Mesendoderm (in vitro differentiated cells): ENCODE measurements at regions not wholly inside any gene's neighbourhood (a gene's known extent, or its start where the extent isn't known, plus 50 kb on each side); places are given as distances from the start of the nearest gene placed in this dataset.

Experiments
- DNase-seq: peaks from one replicate; pipeline ENCODE4 v3.0.0; 2013
- H2AK5ac ChIP-seq: 2 replicates; pipeline ENCODE4 v1.6.1; 2013; ENCODE audit warnings: low read length, inconsistent platforms
- H2BK120ac ChIP-seq: 2 replicates; pipeline ENCODE4 v1.6.1; 2013; ENCODE audit warnings: low read depth, mild to moderate bottlenecking, low read length, moderate library complexity, mixed read lengths
- H2BK15ac ChIP-seq: replicated peaks from 2 replicates; pipeline ENCODE4 v1.6.1; 2013; ENCODE audit warnings: low read depth, mild to moderate bottlenecking, moderate library complexity
- H2BK5ac ChIP-seq: 2 replicates; pipeline ENCODE4 v1.6.1; 2013; ENCODE audit warnings: low read length, inconsistent platforms
- H3K18ac ChIP-seq: 2 replicates; pipeline ENCODE4 v1.6.1; 2013; ENCODE audit warnings: mild to moderate bottlenecking, low read length, mixed read lengths
- H3K23ac ChIP-seq: one replicate; pipeline ENCODE4 v1.6.1; 2013; ENCODE audit warnings: low read length
- H3K27ac ChIP-seq: 2 replicates; pipeline ENCODE4 v1.5.1; 2013; ENCODE audit warnings: low read depth, mild to moderate bottlenecking, inconsistent platforms, low read length, moderate library complexity
- H3K27me3 ChIP-seq: 2 replicates; pipeline ENCODE4 v1.6.1; 2013; ENCODE audit warnings: low read length, control low read depth, mild to moderate bottlenecking, inconsistent platforms; ENCODE audit not compliant: insufficient read depth, poor library complexity
- H3K36me3 ChIP-seq: 2 replicates; pipeline ENCODE4 v1.6.1; 2013; ENCODE audit warnings: low read length, inconsistent platforms; ENCODE audit not compliant: control insufficient read depth, insufficient read depth
- H3K4ac ChIP-seq: one replicate; pipeline ENCODE4 v1.6.1; 2013; ENCODE audit warnings: low read depth, mild to moderate bottlenecking, low read length, moderate library complexity
- H3K4me1 ChIP-seq: 2 replicates; pipeline ENCODE4 v1.6.1; 2013; ENCODE audit warnings: low read depth, low read length, inconsistent platforms; ENCODE audit not compliant: control insufficient read depth
- H3K4me2 ChIP-seq: 2 replicates; pipeline ENCODE4 v1.6.1; 2013; ENCODE audit warnings: low read length
- H3K4me3 ChIP-seq: 2 replicates; pipeline ENCODE4 v1.5.1; 2013; ENCODE audit warnings: mild to moderate bottlenecking, low read length
- H3K56ac ChIP-seq: one replicate; pipeline ENCODE4 v1.6.1; 2013; ENCODE audit warnings: low read length
- H3K79me1 ChIP-seq: 2 replicates; pipeline ENCODE4 v1.6.1; 2013; ENCODE audit warnings: low read length, inconsistent platforms
- H3K79me2 ChIP-seq: 2 replicates; pipeline ENCODE4 v1.6.1; 2013; ENCODE audit warnings: mild to moderate bottlenecking, low read length; ENCODE audit not compliant: control insufficient read depth, insufficient read depth
- H3K9ac ChIP-seq: 2 replicates; pipeline ENCODE4 v1.6.1; 2013; ENCODE audit warnings: low read length, inconsistent platforms
- H4K5ac ChIP-seq: one replicate; pipeline ENCODE4 v1.6.1; 2013; ENCODE audit warnings: low read length
- H4K8ac ChIP-seq: one replicate; pipeline ENCODE4 v1.6.1; 2013; ENCODE audit warnings: low read depth, mild to moderate bottlenecking, control low read depth, low read length, moderate library complexity
- WGBS: extraction: QIAGEN DNeasy Blood & Tissue Kit; methylation state at CpG from one replicate; pipeline ENCODE4 v1.1.7; 2013; ENCODE audit warnings: low lambda C conversion rate, missing lambda C conversion rate; ENCODE audit not compliant: insufficient coverage; ENCODE audit errors: extremely low coverage; 5-methylcytosine and 5-hydroxymethylcytosine counted together

DNA sequence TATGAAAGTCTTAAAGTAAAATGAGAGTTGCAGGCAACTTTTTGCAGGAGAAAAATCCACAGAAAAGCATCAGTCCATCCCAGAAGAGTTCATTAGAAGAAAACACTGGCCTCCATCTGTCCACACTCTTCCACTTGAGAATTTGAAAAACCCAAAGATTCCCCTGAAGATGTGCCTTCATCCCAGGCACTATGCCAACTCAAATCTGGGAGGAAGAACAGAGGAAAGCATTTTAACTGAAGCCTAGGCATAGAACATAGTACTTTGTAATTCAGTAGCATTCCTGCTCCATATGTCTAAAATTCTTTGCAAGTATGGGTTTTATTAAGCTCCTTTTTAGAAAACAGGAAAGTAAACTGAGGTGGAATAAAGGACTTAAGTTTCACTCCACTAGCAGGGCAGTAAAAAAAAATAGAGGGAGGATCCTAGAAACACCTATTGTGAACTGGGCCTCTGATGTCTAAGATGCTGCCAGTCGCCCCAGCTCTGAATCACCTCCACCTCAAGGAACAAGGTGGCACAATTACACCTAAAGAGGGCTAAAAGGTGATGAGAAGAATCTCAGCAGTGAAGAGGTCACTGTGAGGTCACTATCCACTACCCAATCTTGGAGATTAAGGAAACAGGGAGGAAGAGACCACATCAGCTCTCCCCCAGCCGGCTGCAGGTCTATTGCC, 141.9 kb upstream of the FAM241A start:
- H3K23ac ChIP-seq, result no peak overlapping the region
- H3K56ac ChIP-seq, result no peak overlapping the region
- no peaks in the 10 kb centered on the region for H3K79me2 ChIP-seq
- no peaks in the 10 kb centered on the region for H3K36me3 ChIP-seq
- H4K8ac ChIP-seq, result no peak overlapping the region
- no CpG with 5 or more reads among the region's 2 CpGs for WGBS
- H3K4me1 ChIP-seq, result no peaks in the 10 kb centered on the region
- no peak overlapping the region for H2BK5ac ChIP-seq
- H4K5ac ChIP-seq, result no peak overlapping the region
- no peak overlapping the region for H2AK5ac ChIP-seq
- H3K27ac ChIP-seq, result no peak overlapping the region
- no peaks in the 10 kb centered on the region for H3K79me1 ChIP-seq
- no peak for DNase-seq
- H3K4ac ChIP-seq, result no peak overlapping the region
- no peak overlapping the region for H2BK15ac ChIP-seq
- H2BK120ac ChIP-seq, result no peak overlapping the region
- H3K27me3 ChIP-seq, result no peaks in the 10 kb centered on the region
- H3K18ac ChIP-seq, result no peak overlapping the region
- H3K9ac ChIP-seq, result no peak overlapping the region
- no peak overlapping the region for H3K4me2 ChIP-seq
- no peak overlapping the region for H3K4me3 ChIP-seq

DNA sequence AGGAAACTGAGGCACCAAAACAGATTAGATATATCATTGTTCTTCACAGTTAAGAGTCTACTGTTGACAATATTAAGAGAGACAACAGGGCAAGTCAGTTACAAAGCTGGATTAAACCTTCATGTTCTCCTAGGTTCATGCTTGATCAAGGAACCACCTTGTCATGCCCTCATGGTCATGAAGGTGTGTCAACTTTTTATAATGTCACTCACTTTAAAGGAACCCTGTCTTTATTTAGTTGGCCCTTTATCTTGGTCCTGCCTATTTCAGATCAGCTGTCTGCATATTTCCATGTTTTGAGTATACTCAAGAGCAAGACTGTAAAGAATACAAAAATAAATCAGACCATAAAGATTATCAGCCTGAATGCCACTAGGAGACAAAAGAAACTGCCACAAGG, 140.2 kb upstream of the FAM241A start:
- no peak overlapping the region for H3K27ac ChIP-seq
- H3K79me1 ChIP-seq, result no peaks in the 10 kb centered on the region
- no peak overlapping the region for H2AK5ac ChIP-seq
- no peak overlapping the region for H3K18ac ChIP-seq
- H4K5ac ChIP-seq, result no peak overlapping the region
- H3K79me2 ChIP-seq, result no peaks in the 10 kb centered on the region
- H2BK5ac ChIP-seq, result no peak overlapping the region
- H2BK15ac ChIP-seq, result no peak overlapping the region
- no peaks in the 10 kb centered on the region for H3K27me3 ChIP-seq
- H3K9ac ChIP-seq, result no peak overlapping the region
- no peaks in the 10 kb centered on the region for H3K36me3 ChIP-seq
- H3K23ac ChIP-seq, result no peak overlapping the region
- no peak overlapping the region for H3K4me3 ChIP-seq
- H2BK120ac ChIP-seq, result no peak overlapping the region
- no peak for DNase-seq
- no peak overlapping the region for H3K4ac ChIP-seq
- no peak overlapping the region for H3K4me2 ChIP-seq
- no peak overlapping the region for H4K8ac ChIP-seq
- no peak overlapping the region for H3K56ac ChIP-seq
- no peaks in the 10 kb centered on the region for H3K4me1 ChIP-seq

DNA sequence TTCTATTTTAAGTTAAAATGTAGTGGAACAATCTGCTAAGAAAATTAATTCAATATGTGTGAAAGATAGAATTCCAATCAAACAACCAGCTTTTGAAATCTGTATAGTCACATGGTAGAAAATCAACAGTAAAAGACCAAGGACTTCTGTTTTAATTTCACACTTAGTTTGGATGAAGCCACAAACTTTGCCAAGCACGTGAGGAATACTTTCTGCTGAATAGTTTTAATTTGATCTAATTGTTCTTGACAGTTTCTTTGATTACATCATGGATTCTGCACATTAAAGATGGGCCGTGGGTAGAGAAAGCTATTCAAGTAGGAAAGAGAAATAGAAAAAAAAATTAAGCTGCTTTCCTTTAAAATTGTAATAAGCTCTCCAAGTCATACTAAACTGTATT, 137.9 kb upstream of the FAM241A start:
- Histone ChIP-seq H3K27me3 (no peaks in the 10 kb centered on the region), H3K4me1 (no peaks in the 10 kb centered on the region), H3K9ac (no peak overlapping the region), H3K36me3 (no peaks in the 10 kb centered on the region), H3K27ac (no peak overlapping the region), H4K5ac (no peak overlapping the region), H2BK5ac (no peak overlapping the region), H2BK120ac (no peak overlapping the region), H3K23ac (no peak overlapping the region), H3K4ac (no peak overlapping the region), H3K79me1 (no peaks in the 10 kb centered on the region), H4K8ac (no peak overlapping the region), H3K79me2 (no peaks in the 10 kb centered on the region), H3K18ac (no peak overlapping the region), H3K4me2 (no peak overlapping the region), H2BK15ac (no peak overlapping the region), H2AK5ac (no peak overlapping the region), H3K56ac (no peak overlapping the region), H3K4me3 (no peak overlapping the region)
- DNase-seq, result no peak
- no CpG with 5 or more reads among the region's 2 CpGs for WGBS

DNA sequence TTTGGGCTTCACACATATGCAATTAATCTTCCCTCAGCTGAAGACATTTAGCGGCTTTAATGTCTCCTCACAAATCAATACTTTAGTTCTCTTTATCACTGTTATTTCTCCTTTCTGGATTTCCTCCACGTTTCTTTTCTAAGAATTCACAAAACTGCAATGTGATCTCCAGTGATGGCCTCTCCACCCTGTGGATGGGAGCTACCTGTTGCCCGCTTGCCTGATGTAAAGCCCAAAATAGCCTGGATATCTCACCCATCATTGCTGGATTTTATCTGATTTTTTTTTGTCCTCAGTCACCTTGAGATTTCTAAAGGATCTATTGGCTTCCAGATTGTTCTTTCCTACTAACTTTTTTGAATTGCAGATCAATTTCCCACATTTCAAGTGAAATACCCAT, 129.3 kb upstream of the FAM241A start:
- H2BK15ac ChIP-seq, result no peak overlapping the region
- no peak overlapping the region for H3K4me3 ChIP-seq
- no peak overlapping the region for H2BK120ac ChIP-seq
- no peak overlapping the region for H3K9ac ChIP-seq
- H2BK5ac ChIP-seq, result no peak overlapping the region
- WGBS, result no CpG with 5 or more reads among the region's 3 CpGs
- H3K56ac ChIP-seq, result no peak overlapping the region
- H3K27ac ChIP-seq, result no peak overlapping the region
- no peak overlapping the region for H4K8ac ChIP-seq
- H2AK5ac ChIP-seq, result no peak overlapping the region
- no peak overlapping the region for H3K4me2 ChIP-seq
- no peak overlapping the region for H3K4ac ChIP-seq
- no peak overlapping the region for H3K23ac ChIP-seq
- no peaks in the 10 kb centered on the region for H3K79me2 ChIP-seq
- no peaks in the 10 kb centered on the region for H3K36me3 ChIP-seq
- H3K4me1 ChIP-seq, result no peaks in the 10 kb centered on the region
- H4K5ac ChIP-seq, result no peak overlapping the region
- no peak overlapping the region for H3K18ac ChIP-seq
- H3K79me1 ChIP-seq, result no peaks in the 10 kb centered on the region
- DNase-seq, result no peak
- no peaks in the 10 kb centered on the region for H3K27me3 ChIP-seq

DNA sequence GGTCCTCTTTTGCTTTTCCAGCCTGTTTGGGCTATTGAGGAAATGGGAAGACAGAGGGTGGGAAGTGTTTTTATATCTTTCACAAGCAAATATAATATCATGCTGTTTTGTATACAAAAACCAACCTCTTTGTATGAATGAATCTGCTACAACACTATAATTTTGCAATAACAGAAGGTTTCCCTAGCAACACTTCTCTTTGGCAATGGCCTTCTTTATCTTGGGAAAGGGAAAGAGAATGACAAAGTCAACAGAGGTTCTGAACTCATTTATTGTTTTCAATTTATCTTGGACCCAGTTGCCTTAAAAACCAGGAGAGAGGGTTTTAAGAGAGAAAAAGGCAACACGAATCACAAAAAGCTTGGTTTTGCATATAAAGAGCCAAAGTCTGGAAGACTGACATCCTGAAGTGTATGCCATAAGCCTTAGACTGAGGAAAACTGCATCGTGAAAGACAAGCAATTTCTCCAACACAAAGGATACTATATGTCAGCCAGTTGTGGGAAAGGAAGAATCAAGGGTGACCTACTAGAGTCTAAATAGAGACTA, 121.8 kb upstream of the FAM241A start:
- Histone ChIP-seq H2BK15ac (no peak overlapping the region), H2BK5ac (no peak overlapping the region), H3K23ac (no peak overlapping the region), H4K8ac (no peak overlapping the region), H3K4ac (no peak overlapping the region), H3K27ac (no peak overlapping the region), H3K4me1 (no peaks in the 10 kb centered on the region), H4K5ac (no peak overlapping the region), H3K9ac (no peak overlapping the region), H3K4me3 (no peak overlapping the region), H3K27me3 (no peaks in the 10 kb centered on the region), H3K36me3 (no peaks in the 10 kb centered on the region), H2AK5ac (no peak overlapping the region), H2BK120ac (no peak overlapping the region), H3K79me2 (no peaks in the 10 kb centered on the region), H3K4me2 (no peak overlapping the region), H3K79me1 (no peaks in the 10 kb centered on the region), H3K56ac (no peak overlapping the region), H3K18ac (no peak overlapping the region)
- no peak for DNase-seq
- WGBS, result no CpG with 5 or more reads among the region's 2 CpGs

DNA sequence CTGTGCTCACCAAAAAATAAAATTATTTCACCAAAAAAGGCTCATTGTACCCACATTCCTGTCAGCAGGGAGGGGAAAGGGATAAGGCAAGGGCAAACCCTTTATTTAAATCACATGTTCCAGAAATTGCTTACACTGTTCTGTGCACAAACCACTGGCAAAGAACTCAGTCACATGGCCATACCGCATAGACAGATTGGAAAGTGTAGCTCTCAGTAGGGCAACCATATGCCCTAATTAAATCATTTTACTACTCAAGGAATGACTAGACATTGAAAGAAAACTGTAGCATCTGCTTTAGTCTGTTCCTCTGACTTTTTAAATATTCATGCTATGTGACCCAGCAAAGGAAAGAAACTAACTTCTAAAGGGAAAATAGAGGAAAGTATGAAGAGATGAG, 119.2 kb upstream of the FAM241A start:
- no peak overlapping the region for H3K4ac ChIP-seq
- DNase-seq, result no peak
- H3K4me3 ChIP-seq, result no peak overlapping the region
- no peak overlapping the region for H2BK5ac ChIP-seq
- no peaks in the 10 kb centered on the region for H3K79me1 ChIP-seq
- no peak overlapping the region for H2BK15ac ChIP-seq
- H3K79me2 ChIP-seq, result no peaks in the 10 kb centered on the region
- no peak overlapping the region for H4K5ac ChIP-seq
- no peaks in the 10 kb centered on the region for H3K36me3 ChIP-seq
- no peak overlapping the region for H3K18ac ChIP-seq
- H3K27me3 ChIP-seq, result no peaks in the 10 kb centered on the region
- WGBS, result no CpG with 5 or more reads among the region's 1 CpG
- no peak overlapping the region for H2AK5ac ChIP-seq
- no peak overlapping the region for H3K56ac ChIP-seq
- no peak overlapping the region for H3K23ac ChIP-seq
- no peak overlapping the region for H3K27ac ChIP-seq
- H3K9ac ChIP-seq, result no peak overlapping the region
- no peak overlapping the region for H2BK120ac ChIP-seq
- no peak overlapping the region for H4K8ac ChIP-seq
- no peak overlapping the region for H3K4me2 ChIP-seq
- no peaks in the 10 kb centered on the region for H3K4me1 ChIP-seq
